Activated B cell treated with CpG ODN at 0.5 μM for 24 hours (primary cell): ENCODE measurements at regions not wholly inside any gene's neighbourhood (a gene's known extent, or its start where the extent isn't known, plus 50 kb on each side); places are given as distances from the start of the nearest gene placed in this dataset.

Experiments used
- ATAC-seq: fragments of 200-7000 bp; cut with Tn5 transposase; one replicate; pipeline ENCODE4 v1.10.0; 2021; ENCODE audit warnings: low read depth, mild to moderate bottlenecking, moderate library complexity
- CTCF ChIA-PET: fragments of 350-600 bp; sonication (Branson Sonifier 250); formaldehyde crosslinking; loops from one replicate; lab custom pipeline; 2021; ENCODE audit warnings: antibody characterized with exemption; lab: Charles Lee
- POLR2A ChIA-PET: fragments of 350-600 bp; sonication (Branson Sonifier 250); formaldehyde crosslinking; loops from one replicate; lab custom pipeline; 2021; ENCODE audit warnings: antibody characterized with exemption; lab: Charles Lee
- DNase-seq: peaks from one replicate; pipeline ENCODE4 v3.0.0; 2022
- H3K27ac Mint-ChIP-seq: one replicate; pipeline ENCODE4 v1.8.0; 2020; ENCODE audit warnings: mixed read lengths
- H3K27me3 Mint-ChIP-seq: one replicate; pipeline ENCODE4 v1.8.0; 2021; ENCODE audit warnings: mixed read lengths
- H3K36me3 Mint-ChIP-seq: one replicate; pipeline ENCODE4 v1.8.0; 2021; ENCODE audit warnings: low read depth, mixed read lengths
- H3K4me1 Mint-ChIP-seq: one replicate; pipeline ENCODE4 v1.8.0; 2021; ENCODE audit warnings: mixed read lengths
- H3K4me3 Mint-ChIP-seq: one replicate; pipeline ENCODE4 v1.8.0; 2020; ENCODE audit warnings: mild to moderate bottlenecking, mixed read lengths
- H3K9me3 Mint-ChIP-seq: one replicate; pipeline ENCODE4 v1.8.0; 2020; ENCODE audit warnings: mixed read lengths
- CTCF ChIP-seq: fragments of 200-600 bp; IDR thresholded peaks from one replicate; pipeline ENCODE4 v1.8.0; 2022; ENCODE audit warnings: antibody characterized with exemption, mild to moderate bottlenecking
- intact Hi-C: fragments of 100-400 bp; cut with micrococcal nuclease; formaldehyde crosslinking; loops from one replicate; pipeline ENCODE4 v1.15.1; 2024

DNA sequence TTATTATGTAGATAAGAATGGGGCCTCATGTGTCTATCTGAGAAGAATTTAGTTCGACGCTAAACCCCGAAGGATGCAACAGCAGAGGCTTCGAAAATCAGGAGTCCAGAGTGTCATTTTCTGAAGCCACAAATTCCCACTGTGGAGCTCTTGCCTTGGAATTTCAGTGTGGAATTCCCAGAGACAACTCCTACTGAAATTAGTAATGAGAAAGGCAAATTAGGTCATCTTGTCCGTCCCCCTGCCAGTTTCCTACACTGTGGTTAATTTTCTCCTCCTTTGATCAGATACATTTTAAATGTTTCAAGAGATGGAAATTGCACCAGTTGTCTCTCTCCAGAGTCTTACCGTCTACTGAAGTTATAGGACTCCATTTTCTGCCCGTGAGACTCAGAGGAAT, 633.6 kb downstream of the BNC2 start:
- no peak for TF ChIP-seq CTCF
- Mint-ChIP-seq H3K4me3 (no peak overlapping the region), H3K9me3 (peaks cover 7% of the 10 kb centered on the region), H3K27me3 (no peaks in the 10 kb centered on the region), H3K36me3 (no peaks in the 10 kb centered on the region), H3K27ac (no peak overlapping the region), H3K4me1 (no peaks in the 10 kb centered on the region)
- ATAC-seq (no peak), DNase-seq (no peak)
- intact Hi-C loops, result no loop called here
- POLR2A ChIA-PET, result no interaction called here
- CTCF ChIA-PET, result no interaction called here

- ATAC-seq (no peak), DNase-seq (no peak)
- ChIA-PET POLR2A (no interaction called here), CTCF (no interaction called here)
- no peak for TF ChIP-seq CTCF
- Mint-ChIP-seq H3K4me1 (no peaks in the 10 kb centered on the region), H3K9me3 (peaks cover 7% of the 10 kb centered on the region), H3K27ac (no peak overlapping the region), H3K36me3 (no peaks in the 10 kb centered on the region), H3K4me3 (no peak overlapping the region), H3K27me3 (no peaks in the 10 kb centered on the region)
- intact Hi-C loops, result no loop called here
Observed at GRCh38 chr9:16238623-16239138, 631.8 kb downstream of the BNC2 start.

DNA sequence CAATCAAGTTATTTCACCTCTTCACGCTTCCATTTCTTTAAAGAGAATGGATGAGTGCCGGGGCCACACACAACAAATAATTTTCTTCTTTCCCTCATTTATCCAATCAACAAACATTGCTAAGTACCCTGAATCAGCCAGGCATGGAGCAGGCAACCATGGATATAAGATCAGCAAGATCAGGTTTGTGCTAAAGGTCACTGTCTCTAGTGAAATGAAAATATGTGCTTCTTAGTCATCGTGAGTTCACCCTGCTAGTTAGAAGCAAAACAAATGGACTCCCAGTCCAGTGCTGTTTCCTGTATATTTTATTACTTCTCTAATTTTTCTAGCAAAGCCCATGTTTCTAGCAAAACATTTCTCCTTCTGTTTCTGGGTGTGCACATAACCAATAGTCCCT, 629.2 kb downstream of the BNC2 start:
- ChIA-PET CTCF (no interaction called here), POLR2A (no interaction called here)
- no peak overlapping the region for H3K4me3 Mint-ChIP-seq
- intact Hi-C loops, result no loop called here
- H3K4me1 Mint-ChIP-seq, result no peaks in the 10 kb centered on the region
- no peaks in the 10 kb centered on the region for H3K36me3 Mint-ChIP-seq
- no peak for TF ChIP-seq CTCF
- no peak overlapping the region for H3K27ac Mint-ChIP-seq
- H3K9me3 Mint-ChIP-seq, result no peaks in the 10 kb centered on the region
- ATAC-seq (no peak), DNase-seq (no peak)
- H3K27me3 Mint-ChIP-seq, result no peaks in the 10 kb centered on the region

GRCh38 chr9:16243798-16244197, 626.7 kb downstream of the BNC2 start:
- ATAC-seq (no peak), DNase-seq (no peak)
- Mint-ChIP-seq H3K36me3 (no peaks in the 10 kb centered on the region), H3K4me3 (no peak overlapping the region), H3K9me3 (no peaks in the 10 kb centered on the region), H3K27ac (no peak overlapping the region), H3K27me3 (no peaks in the 10 kb centered on the region), H3K4me1 (no peaks in the 10 kb centered on the region)
- CTCF ChIA-PET, result no interaction called here
- no peak for TF ChIP-seq CTCF
- intact Hi-C loops, result no loop called here
- POLR2A ChIA-PET, result no interaction called here

DNA sequence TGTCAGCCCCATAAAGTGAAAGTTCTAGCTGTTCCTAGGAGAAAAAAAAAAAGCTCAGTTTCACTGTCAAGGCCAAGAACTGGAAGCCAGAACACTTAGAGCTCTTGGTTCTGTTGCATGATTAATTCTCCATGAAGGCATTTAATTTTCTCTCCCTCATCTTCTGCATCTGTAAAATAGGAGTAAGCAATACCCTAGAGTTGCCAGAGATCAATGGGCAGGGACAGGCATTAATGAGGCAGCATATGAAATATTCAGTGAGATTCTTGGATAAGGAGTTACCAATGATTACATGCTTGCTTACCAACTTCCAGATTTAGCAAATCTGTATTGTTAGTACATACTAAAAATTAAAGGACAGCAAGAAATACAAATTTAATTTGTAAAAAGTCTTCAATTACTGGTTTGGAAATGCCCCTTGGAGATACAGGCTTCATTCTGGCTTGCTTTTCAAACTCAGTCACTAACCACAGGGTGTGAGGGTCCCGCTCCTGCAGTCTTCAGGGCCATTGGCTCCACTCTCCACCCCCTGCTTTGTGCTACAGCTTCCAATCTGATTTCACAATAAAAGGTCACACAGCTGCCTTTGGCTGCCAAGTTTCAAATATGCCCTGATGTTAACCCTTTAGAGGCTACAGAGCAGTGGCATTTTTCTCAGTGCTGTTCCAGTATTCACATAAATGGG, 624.6 kb downstream of the BNC2 start:
- DNase-seq, result no peak
- ATAC-seq, result no peak
- no peak overlapping the region for H3K27ac Mint-ChIP-seq
- ChIA-PET POLR2A (no interaction called here), CTCF (no interaction called here)
- no peak for TF ChIP-seq CTCF
- H3K9me3 Mint-ChIP-seq, result no peaks in the 10 kb centered on the region
- H3K36me3 Mint-ChIP-seq, result no peaks in the 10 kb centered on the region
- no peak overlapping the region for H3K4me3 Mint-ChIP-seq
- H3K4me1 Mint-ChIP-seq, result no peaks in the 10 kb centered on the region
- no peaks in the 10 kb centered on the region for H3K27me3 Mint-ChIP-seq
- intact Hi-C loops, result no loop called here
